Stimulated activated CD8-positive, alpha-beta memory T cell treated with anti-CD3 and anti-CD28 coated beads, Interleukin-15, amount 100 ng/mL, for 1 hour (primary cell): ENCODE measurements at regions not wholly inside any gene's neighbourhood (a gene's known extent, or its start where the extent isn't known, plus 50 kb on each side); places are given as distances from the start of the nearest gene placed in this dataset.

ENCODE experiments used
- DNase-seq: peaks from one replicate; pipeline ENCODE4 v3.0.0-alpha.2; 2020; ENCODE audit warnings: low read depth

GRCh38 chr10:21084700-21085099, 187.6 kb upstream of the NEBL start:
- DNase-seq: no peak

- DNase-seq: no peak
Observed at GRCh38 chr10:21083861-21084260, 186.8 kb upstream of the NEBL start.

- no peak for DNase-seq
Observed at GRCh38 chr10:21082206-21082605, 185.1 kb upstream of the NEBL start.

GRCh38 chr10:21080261-21080660, 183.2 kb upstream of the NEBL start:
- DNase-seq: no peak

GRCh38 chr10:21079330-21079658, 182.2 kb upstream of the NEBL start:
- DNase-seq: no peak

GRCh38 chr10:21078410-21079329, 181.6 kb upstream of the NEBL start:
- DNase-seq: no peak

GRCh38 chr10:21077681-21078080, 180.6 kb upstream of the NEBL start:
- no peak for DNase-seq

GRCh38 chr10:21076381-21076780, 179.3 kb upstream of the NEBL start:
- no peak for DNase-seq

GRCh38 chr10:21075880-21076279, 178.8 kb upstream of the NEBL start:
- DNase-seq: no peak

GRCh38 chr10:21071001-21071673, 174.0 kb upstream of the NEBL start:
- DNase-seq: no peak

GRCh38 chr10:21069929-21070700, 173.0 kb upstream of the NEBL start:
- DNase-seq: no peak

GRCh38 chr10:21069278-21069677, 172.2 kb upstream of the NEBL start:
- no peak for DNase-seq

- DNase-seq: no peak
Observed at GRCh38 chr10:21068026-21068656, 171.0 kb upstream of the NEBL start.

- DNase-seq: no peak
Observed at GRCh38 chr10:21065621-21066248, 168.6 kb upstream of the NEBL start.

GRCh38 chr10:21061982-21062381, 164.9 kb upstream of the NEBL start:
- DNase-seq: no peak

- no peak for DNase-seq
Observed at GRCh38 chr10:21061184-21061583, 164.1 kb upstream of the NEBL start.

- DNase-seq: no peak
Observed at GRCh38 chr10:21060626-21061025, 163.5 kb upstream of the NEBL start.

- DNase-seq: no peak
Observed at GRCh38 chr10:21057989-21058388, 160.9 kb upstream of the NEBL start.

- no peak for DNase-seq
Observed at GRCh38 chr10:21057436-21057835, 160.3 kb upstream of the NEBL start.

- DNase-seq: no peak
Observed at GRCh38 chr10:21056461-21056860, 159.3 kb upstream of the NEBL start.

GRCh38 chr10:21055339-21056135, 158.4 kb upstream of the NEBL start:
- DNase-seq: no peak
